ENCODE measurements at regions not wholly inside any gene's neighbourhood (a gene's known extent, or its start where the extent isn't known, plus 50 kb on each side); places are given as distances from the start of the nearest gene placed in this dataset.

GRCh38 chr11:12315024-12315423, 62.3 kb upstream of the PARVA start:
- DNase-seq (ENCODE audit: low spot score in 2 of 2): no peak
- H3K4me3 ChIP-seq: no peak overlapping the region
- no peaks in the 10 kb centered on the region for H3K4me1 ChIP-seq
- H3K36me3 ChIP-seq: no peaks in the 10 kb centered on the region
- H3K9me3 ChIP-seq: peaks cover 8 to 11% of the 10 kb centered on the region in 2 donors
- H3K27me3 ChIP-seq: no peaks in the 10 kb centered on the region
- no peak overlapping the region for H3K27ac ChIP-seq
- no peak for TF ChIP-seq POLR2AphosphoS5 (IDR thresholded peaks at IDR 0.05)
- TF ChIP-seq POLR2A (IDR thresholded peaks at IDR 0.05): no peak
- TF ChIP-seq CTCF (IDR thresholded peaks at IDR 0.05): no peak
- intact Hi-C loops (cut with DNase I; ENCODE audit: low total_unique reads): no loop called here

GRCh38 chr11:12316432-12316831, 60.9 kb upstream of the PARVA start:
- no peaks in the 10 kb centered on the region for H3K4me1 ChIP-seq
- TF ChIP-seq POLR2AphosphoS5 (IDR thresholded peaks at IDR 0.05) (no peak), CTCF (IDR thresholded peaks at IDR 0.05) (no peak), POLR2A (IDR thresholded peaks at IDR 0.05) (no peak)
- peaks cover 8 to 11% of the 10 kb centered on the region in 2 donors for H3K9me3 ChIP-seq
- no peak for DNase-seq (ENCODE audit: low spot score in 2 of 2)
- no peaks in the 10 kb centered on the region for H3K36me3 ChIP-seq
- H3K27ac ChIP-seq: no peak overlapping the region
- no peaks in the 10 kb centered on the region for H3K27me3 ChIP-seq
- H3K4me3 ChIP-seq: no peak overlapping the region
- intact Hi-C loops (cut with DNase I; ENCODE audit: low total_unique reads): no loop called here

- H3K27ac ChIP-seq: no peak overlapping the region
- H3K4me1 ChIP-seq: no peaks in the 10 kb centered on the region
- H3K36me3 ChIP-seq: no peaks in the 10 kb centered on the region
- H3K9me3 ChIP-seq: peaks cover 8 to 11% of the 10 kb centered on the region in 2 donors
- no peaks in the 10 kb centered on the region for H3K27me3 ChIP-seq
- intact Hi-C loops (cut with DNase I; ENCODE audit: low total_unique reads): no loop called here
- no peak overlapping the region for H3K4me3 ChIP-seq
- TF ChIP-seq POLR2A (IDR thresholded peaks at IDR 0.05) (no peak), CTCF (IDR thresholded peaks at IDR 0.05) (no peak), POLR2AphosphoS5 (IDR thresholded peaks at IDR 0.05) (no peak)
- DNase-seq (ENCODE audit: low spot score in 2 of 2): no peak
Observed at GRCh38 chr11:12318791-12319438, 58.5 kb upstream of the PARVA start.

GRCh38 chr11:12319461-12319951, 57.9 kb upstream of the PARVA start:
- Histone ChIP-seq H3K27ac (no peak overlapping the region), H3K9me3 (peaks cover 8 to 11% of the 10 kb centered on the region in 2 donors), H3K4me1 (no peaks in the 10 kb centered on the region), H3K27me3 (no peaks in the 10 kb centered on the region), H3K36me3 (no peaks in the 10 kb centered on the region), H3K4me3 (no peak overlapping the region)
- DNase-seq (ENCODE audit: low spot score in 2 of 2): no peak
- TF ChIP-seq POLR2A (IDR thresholded peaks at IDR 0.05) (no peak), CTCF (IDR thresholded peaks at IDR 0.05) (no peak), POLR2AphosphoS5 (IDR thresholded peaks at IDR 0.05) (no peak)
- intact Hi-C loops (cut with DNase I; ENCODE audit: low total_unique reads): no loop called here

- TF ChIP-seq POLR2A (IDR thresholded peaks at IDR 0.05) (no peak), POLR2AphosphoS5 (IDR thresholded peaks at IDR 0.05) (no peak)
- Histone ChIP-seq H3K9me3 (peaks cover 8 to 10% of the 10 kb centered on the region in 2 donors), H3K4me1 (no peaks in the 10 kb centered on the region), H3K27ac (no peak overlapping the region), H3K36me3 (no peaks in the 10 kb centered on the region), H3K4me3 (no peak overlapping the region), H3K27me3 (no peaks in the 10 kb centered on the region)
- no peak for DNase-seq (ENCODE audit: low spot score in 2 of 2)
- intact Hi-C loops (cut with DNase I; ENCODE audit: low total_unique reads): loop anchor here (1.0 to 10.0 kb wide), 2 partner anchors 22 to 575 kb away; no protein-coding TSS in a partner anchor
Observed at GRCh38 chr11:12319988-12320387, 57.4 kb upstream of the PARVA start.
